Limb (tissue), 2 donors: ENCODE measurements at regions not wholly inside any gene's neighbourhood (a gene's known extent, or its start where the extent isn't known, plus 50 kb on each side); places are given as distances from the start of the nearest gene placed in this dataset.
"Not testable (repeated sequence)": the region's sequence is repeated elsewhere in the genome, so short reads cannot be mapped to it uniquely, and the experiment has no call there.

Experiments used
- DNase-seq, 2 donors: peaks; one replicate each; pipeline ENCODE4 v3.0.0-alpha.2; 2016; ENCODE audit errors: extremely low spot score in 2 of 2

DNA sequence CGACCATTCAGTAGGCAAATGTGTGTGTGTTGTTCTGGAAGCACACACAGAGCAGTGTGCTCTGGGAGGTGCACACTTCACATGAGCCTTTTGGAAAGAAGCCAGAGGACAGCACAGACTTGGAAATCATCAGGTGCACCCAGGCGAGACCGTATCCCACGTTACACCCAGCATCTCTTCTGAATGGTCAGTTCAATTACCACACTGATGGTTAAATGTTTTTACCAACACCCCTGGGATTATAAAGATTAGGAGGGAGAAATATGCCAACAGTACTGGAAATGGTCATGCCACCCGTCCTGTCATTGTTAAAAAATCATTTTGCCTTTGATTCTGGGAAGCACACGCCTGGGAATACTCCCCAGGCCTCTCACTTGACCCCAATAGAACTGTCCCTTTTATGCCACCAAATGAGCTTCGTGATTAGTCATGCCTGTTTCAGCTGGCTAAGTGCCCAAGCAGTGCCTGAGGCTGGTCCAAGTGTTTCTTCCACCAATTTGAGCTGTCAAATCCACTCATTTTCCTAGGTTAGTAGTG lies 183.7 kb downstream of the NRP2 start:
- DNase-seq = no peak

DNA sequence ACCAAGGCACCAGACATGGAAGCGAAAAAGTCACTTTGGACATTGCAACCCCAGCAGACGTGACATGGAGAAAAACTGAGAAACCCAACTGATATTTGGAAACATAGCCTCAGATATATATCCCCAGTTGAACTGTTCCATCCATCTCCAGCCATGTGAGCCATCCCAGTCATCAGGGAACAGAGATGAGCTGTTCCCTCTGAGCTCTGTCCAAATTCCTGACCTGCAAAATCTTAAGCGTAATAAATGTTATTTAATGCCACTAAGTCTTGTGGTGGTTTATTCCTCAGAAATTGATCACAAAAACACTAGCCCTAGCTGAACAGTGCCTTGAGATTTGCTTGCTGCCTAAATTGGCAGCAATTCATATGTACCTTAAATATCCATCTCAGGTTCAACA lies 182.8 kb downstream of the NRP2 start:
- no peak for DNase-seq

DNA sequence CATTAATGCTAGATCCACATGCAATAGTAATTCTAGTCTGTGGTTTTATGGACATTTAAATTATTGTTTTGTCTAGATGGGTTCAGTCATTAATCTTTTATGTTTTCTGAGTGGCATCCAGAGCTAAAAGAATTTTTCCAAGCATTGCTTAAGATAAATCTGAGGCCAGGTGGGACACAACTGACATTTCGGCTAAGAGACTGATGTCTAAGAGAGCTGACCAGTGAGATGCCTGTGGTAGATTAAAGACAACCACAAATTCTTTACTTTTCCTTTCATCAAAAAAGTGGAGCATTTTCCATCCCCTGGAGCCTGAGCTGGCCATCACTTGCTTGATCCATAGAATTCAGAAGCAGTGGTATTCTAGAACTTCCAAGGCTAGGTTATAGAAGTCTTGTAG lies 182.2 kb downstream of the NRP2 start:
- no peak for DNase-seq

DNA sequence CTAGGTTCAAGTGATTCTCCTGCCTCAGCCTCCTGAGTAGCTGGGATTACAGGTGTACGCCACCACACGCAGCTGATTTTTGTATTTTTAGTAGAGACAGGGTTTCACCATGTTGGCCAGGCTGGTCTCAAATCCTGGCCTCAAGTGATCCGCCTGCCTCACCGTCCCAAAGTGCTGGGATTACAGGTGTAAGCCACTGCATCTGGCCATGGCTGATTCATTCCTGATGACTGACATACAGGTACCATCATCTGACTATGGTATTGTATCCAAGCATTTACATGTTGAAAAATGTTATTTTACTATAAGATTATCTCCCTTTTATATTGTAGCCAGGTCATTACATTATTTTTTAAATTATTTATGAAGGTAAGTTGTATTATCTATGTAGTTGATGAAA lies 180.5 kb downstream of the NRP2 start:
- not testable (repeated sequence) for DNase-seq

DNA sequence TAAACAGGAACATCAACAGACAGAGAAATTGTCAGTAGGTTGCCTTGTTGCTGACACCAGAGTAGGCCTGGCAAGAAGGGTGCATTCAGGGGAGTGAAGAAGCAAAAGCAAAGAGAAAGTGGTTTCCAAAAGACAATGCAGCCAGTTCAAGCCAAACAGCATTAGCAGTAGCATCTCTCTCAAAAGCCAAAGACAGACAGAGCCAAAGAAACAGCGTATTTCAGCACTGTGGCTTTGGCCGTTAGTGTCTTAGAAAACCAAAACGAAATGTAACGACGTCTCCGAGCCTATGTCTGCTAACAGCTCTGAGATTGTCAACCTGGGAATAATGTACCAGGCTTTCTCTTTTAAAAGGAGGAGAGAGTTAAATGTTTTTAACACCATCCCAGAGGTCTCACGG lies 178.6 kb downstream of the NRP2 start:
- no peak for DNase-seq

DNA sequence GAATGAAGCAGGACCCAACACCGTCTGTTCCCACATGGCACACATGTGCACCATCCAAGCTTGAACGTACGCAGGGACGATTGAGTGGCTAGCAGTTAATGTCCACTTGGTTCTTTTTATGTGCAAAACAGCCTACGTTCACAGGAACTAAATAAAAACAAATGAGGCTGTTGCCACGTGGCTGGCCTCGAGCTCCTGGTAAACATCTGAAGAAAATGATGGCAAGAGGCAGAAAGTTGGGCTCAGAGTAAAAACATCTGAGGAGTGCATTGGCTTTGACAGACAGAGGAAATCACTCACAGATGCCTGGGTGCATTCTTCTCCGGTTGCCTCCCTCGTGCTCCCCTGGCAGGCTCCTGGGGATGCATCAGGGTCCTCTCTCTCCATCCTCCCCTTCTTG lies 177.9 kb downstream of the NRP2 start:
- no peak for DNase-seq

DNA sequence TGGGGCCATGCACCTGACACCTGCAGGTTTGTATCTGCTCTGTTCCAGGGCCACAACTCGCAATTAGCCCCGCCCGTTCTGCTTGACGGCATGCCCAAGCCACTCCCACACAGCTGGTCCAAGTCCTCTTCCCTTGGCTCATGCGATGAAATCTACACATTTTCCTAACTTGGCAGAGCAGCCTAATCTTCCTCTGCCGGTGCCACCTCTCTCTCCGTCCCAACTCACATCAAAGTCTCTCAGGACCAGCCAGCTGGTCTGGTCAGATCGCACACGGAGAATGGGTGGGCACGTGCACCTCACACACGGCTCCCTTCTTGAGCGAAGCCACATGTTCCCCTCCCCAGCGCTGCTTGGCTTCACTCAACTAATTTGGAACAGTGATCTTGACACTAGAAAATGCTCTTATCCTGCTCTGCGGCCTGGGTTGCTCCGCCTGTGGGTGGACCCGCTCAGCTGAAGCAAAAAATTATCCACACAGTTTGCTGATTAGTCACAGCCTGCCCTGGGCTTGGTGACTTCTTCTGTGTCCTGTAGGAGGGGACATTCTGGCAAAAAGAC lies 176.7 kb downstream of the NRP2 start:
- peak in 1 of 2 donors; percentile 40 for DNase-seq

DNA sequence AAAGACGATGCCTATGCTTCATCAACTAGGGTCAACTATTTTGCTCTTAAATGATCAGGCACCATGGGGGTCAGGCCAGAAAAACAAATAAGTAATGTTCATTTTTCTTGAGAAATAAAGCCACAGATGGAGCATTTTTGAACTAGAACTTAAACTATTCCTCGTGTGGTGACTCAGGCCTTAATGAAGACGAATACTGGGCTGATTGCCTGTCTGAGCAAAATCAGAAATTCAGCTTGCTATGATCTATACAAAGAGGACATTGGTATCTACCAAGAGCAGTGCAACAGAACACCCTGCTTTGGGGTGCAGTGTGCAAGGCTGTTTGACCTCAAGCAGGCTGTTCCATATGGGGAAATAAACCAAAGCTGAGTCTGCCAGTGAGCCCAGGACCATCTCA lies 176.0 kb downstream of the NRP2 start:
- DNase-seq = no peak

DNA sequence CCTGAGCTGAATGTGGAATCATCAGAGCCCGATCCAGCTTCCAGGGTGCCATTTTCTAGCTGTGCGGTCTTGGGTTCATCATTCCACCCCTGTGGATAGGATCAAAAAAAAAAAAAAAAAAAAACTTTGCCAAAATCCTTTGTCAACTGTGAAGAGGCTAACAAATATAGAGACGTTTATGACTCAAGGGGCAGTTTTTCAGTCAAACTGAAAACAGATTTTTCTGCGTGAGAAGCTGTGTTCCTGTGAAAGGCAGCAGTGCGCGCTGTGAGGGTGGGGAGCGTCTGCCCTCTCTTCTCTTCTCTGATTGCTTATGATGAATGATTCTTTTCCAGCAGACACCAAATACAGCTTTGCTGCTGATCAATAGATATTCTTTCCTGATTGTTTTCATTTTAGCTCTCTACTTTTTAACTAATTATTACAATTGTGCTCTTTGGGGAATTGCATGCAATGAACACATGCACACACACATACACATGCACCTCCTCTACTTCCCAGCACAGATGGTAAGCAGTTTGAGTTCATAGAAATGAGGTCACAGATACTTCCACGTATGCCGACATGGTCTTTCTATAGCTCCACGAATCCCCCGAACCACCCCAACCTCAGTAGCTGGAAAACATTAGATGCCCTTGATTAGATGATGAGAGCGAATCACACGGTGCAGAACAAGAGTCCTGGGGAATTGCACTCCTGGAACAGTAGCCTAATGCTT lies 175.4 kb downstream of the NRP2 start:
- no peak for DNase-seq

DNA sequence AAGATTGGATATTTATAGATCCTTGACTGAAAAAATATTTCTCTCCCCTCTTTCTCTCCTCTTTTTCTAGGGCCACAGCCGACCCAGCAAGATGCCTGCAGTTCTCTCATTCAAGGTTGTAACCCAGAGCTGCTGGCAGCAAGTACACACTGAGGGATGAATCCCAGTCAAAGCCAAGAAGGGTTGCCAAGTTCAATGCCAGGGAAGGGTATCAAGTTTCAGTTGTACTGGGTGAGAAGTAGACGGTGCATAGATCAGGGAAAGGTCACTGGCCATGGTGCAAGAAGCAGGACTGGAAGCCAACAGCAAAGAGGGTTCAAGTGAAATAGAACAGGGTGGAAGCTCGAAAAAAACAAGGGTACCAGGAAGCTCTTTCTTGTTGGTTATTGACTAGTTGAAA lies 170.2 kb downstream of the NRP2 start:
- no peak for DNase-seq

DNA sequence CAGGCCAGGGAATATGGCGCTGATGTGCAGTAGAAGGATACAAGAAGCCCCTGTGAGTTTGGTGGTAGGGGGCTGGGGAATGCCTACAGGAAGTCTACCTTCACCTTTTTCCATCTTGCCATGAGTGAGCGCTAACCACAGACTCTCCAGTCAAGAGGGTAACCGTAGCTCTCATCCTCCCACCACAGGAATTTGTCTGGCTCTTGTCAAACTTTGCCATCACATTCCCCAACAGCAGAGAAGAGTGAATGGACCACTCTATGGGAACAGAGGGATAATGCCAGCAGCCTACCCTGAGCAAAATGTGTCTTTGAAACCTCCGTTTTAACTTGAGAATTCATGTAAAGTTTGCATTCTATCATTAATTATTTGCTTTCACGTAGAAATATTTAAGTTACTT lies 168.3 kb downstream of the NRP2 start:
- no peak for DNase-seq

DNA sequence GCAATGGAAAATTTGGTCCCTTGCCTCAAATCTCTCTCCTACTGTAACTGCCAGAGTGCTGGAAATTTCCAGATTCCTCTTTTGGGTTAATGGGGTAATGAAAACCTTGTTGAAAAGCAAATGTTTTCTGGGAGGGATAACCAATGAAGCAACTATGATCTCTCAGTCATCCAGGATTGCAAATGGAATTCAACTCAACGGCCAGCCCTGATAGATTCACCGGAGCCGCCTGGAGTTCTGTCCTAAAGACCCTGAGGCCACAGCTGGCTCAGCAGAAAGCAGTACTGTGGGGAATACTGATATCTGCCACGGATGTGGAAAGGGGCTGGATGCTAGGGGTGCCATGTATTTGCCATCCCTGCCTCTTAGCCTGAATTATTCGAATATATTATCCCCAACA lies 167.8 kb downstream of the NRP2 start:
- no peak for DNase-seq

DNA sequence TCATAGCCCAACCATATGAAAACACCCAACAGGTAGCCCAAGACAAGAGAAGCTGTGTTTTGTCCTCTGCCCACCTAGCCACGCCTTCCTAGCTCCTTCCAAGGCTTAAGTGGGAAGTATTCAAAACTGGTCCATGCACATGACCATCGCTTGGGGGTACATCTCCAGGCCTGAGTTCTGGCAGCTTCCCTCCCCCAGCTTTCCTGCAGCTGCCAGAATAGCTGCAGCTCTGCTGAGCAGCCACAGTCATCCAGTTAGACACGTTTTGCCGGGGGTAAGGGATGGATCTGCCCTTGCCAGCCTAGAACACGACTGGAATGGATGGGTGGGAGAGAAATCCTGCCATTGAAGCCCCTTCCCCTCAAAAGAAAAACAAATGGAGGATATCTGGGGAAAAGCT lies 166.8 kb downstream of the NRP2 start:
- no peak for DNase-seq

DNA sequence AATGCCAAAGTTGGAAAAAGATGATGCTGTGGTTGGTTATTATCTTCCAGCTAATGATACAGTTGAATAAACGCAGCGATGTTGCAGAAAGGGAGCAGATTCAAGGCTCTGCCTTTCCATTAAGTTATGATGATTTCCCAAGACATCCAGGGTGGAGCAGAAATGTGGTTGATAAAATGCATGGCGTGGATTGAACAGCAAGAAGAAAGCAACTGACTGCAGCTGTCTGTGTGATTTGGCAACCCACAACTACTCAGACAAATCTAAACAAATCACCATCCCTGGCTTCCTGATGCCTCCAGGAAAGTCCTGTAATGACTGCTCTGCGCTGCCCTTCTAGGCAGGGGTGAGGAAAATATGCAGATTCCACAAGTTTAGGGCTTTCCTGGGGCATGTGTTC lies 166.3 kb downstream of the NRP2 start:
- DNase-seq = no peak
